IMR-90 (cell line): ENCODE measurements at regions not wholly inside any gene's neighbourhood (a gene's known extent, or its start where the extent isn't known, plus 50 kb on each side); places are given as distances from the start of the nearest gene placed in this dataset.

Source experiments
- ATAC-seq: fragments of 200-7000 bp; cut with Tn5 transposase; 2 replicates; pipeline ENCODE4 v1.9.1; 2020; ENCODE audit warnings: low read depth, mild to moderate bottlenecking, moderate library complexity
- BruUV-seq: library from RNA; stranded (reverse); fragments of 400-500 nt; replicated peaks from 2 replicates; lab custom pipeline; 2021; lab: Mats Ljungman, UMichigan
- CTCF ChIA-PET: fragments of 300-600 bp; formaldehyde crosslinking; extraction: SDS; loops from one replicate; lab custom pipeline; 2021; ENCODE audit warnings: antibody characterized with exemption; lab: Yijun Ruan, JAX
- POLR2A ChIA-PET: fragments of 300-600 bp; sonication (Branson Sonifier 250); formaldehyde crosslinking; loops from one replicate; lab custom pipeline; 2022; ENCODE audit warnings: antibody characterized with exemption; ENCODE audit not compliant: unreplicated experiment; lab: Charles Lee
- DNase-seq: peaks from one replicate; pipeline ENCODE4 v3.0.0; 2013
- H2AFZ ChIP-seq: replicated peaks from 2 replicates; pipeline ENCODE3; 2013; ENCODE audit warnings: low read length, mild to moderate bottlenecking; ENCODE audit not compliant: poor library complexity
- H2AK5ac ChIP-seq: 2 replicates; pipeline ENCODE4 v1.6.1; 2013; ENCODE audit warnings: low read depth, low read length, inconsistent platforms
- H2AK9ac ChIP-seq: replicated peaks from 2 replicates; pipeline ENCODE3; 2013; ENCODE audit warnings: mild to moderate bottlenecking, low read depth, low read length, moderate library complexity; ENCODE audit not compliant: poor library complexity
- H2BK120ac ChIP-seq: 2 replicates; pipeline ENCODE4 v1.6.1; 2013; ENCODE audit warnings: low read depth, low read length, inconsistent platforms
- H2BK15ac ChIP-seq: 3 replicates; pipeline ENCODE4 v1.6.1; 2013; ENCODE audit warnings: low read depth, low read length, inconsistent platforms
- H2BK20ac ChIP-seq: 2 replicates; pipeline ENCODE4 v1.6.1; 2013; ENCODE audit warnings: low read depth, mild to moderate bottlenecking, inconsistent platforms, low read length, moderate library complexity
- H2BK5ac ChIP-seq: 2 replicates; pipeline ENCODE4 v1.6.1; 2013; ENCODE audit warnings: mild to moderate bottlenecking, low read depth, low read length, inconsistent platforms; ENCODE audit not compliant: poor library complexity, severe bottlenecking
- H3K14ac ChIP-seq: replicated peaks from 2 replicates; pipeline ENCODE4 v1.6.1; 2013; ENCODE audit warnings: low read depth, low read length, inconsistent platforms
- H3K18ac ChIP-seq: 2 replicates; pipeline ENCODE4 v1.6.1; 2013; ENCODE audit warnings: low read depth, low read length, control low read depth
- H3K23ac ChIP-seq: 2 replicates; pipeline ENCODE4 v1.6.1; 2013; ENCODE audit warnings: low read depth, low read length, inconsistent platforms
- H3K27ac ChIP-seq: 2 replicates; pipeline ENCODE4 v1.5.1; 2013; ENCODE audit warnings: mild to moderate bottlenecking, control low read depth, low read length; ENCODE audit not compliant: insufficient read depth
- H3K27me3 ChIP-seq: 2 replicates; pipeline ENCODE4 v1.6.1; 2013; ENCODE audit warnings: low read length; ENCODE audit not compliant: control insufficient read depth, insufficient read depth
- H3K36me3 ChIP-seq: 2 replicates; pipeline ENCODE4 v1.6.1; 2013; ENCODE audit warnings: low read length, mixed read lengths; ENCODE audit not compliant: control insufficient read depth, insufficient read depth
- H3K4ac ChIP-seq: 2 replicates; pipeline ENCODE4 v1.6.1; 2013; ENCODE audit warnings: low read depth, low read length, inconsistent platforms
- H3K4me1 ChIP-seq: 2 replicates; pipeline ENCODE4 v1.6.1; 2013; ENCODE audit warnings: low read length, mixed read lengths; ENCODE audit not compliant: control insufficient read depth, insufficient read depth
- H3K4me2 ChIP-seq: 2 replicates; pipeline ENCODE4 v1.6.1; 2013; ENCODE audit warnings: low read depth, mild to moderate bottlenecking, control low read depth, low read length, moderate library complexity
- H3K4me3 ChIP-seq: 2 replicates; pipeline ENCODE4 v1.5.1; 2013; ENCODE audit warnings: low read depth, mild to moderate bottlenecking, control low read depth, low read length, moderate library complexity; ENCODE audit not compliant: insufficient read depth
- H3K56ac ChIP-seq: 2 replicates; pipeline ENCODE4 v1.6.1; 2013; ENCODE audit warnings: low read length, inconsistent platforms; ENCODE audit not compliant: insufficient read depth; ENCODE audit errors: extremely low read depth
- H3K79me1 ChIP-seq, 2 experiments: 2 replicates each; pipeline ENCODE4 v1.6.1; 2013; ENCODE audit warnings: low read length in 2 of 2, inconsistent platforms in 1 of 2, low read depth in 1 of 2
- H3K9ac ChIP-seq: 2 replicates; pipeline ENCODE4 v1.6.1; 2013; ENCODE audit warnings: low read depth, low read length, control low read depth
- H3K9me1 ChIP-seq: 2 replicates; pipeline ENCODE4 v1.6.1; 2013; ENCODE audit warnings: low read length, inconsistent platforms; ENCODE audit not compliant: insufficient read depth
- H3K9me3 ChIP-seq: 2 replicates; pipeline ENCODE4 v1.6.1; 2013; ENCODE audit warnings: low read length; ENCODE audit not compliant: control insufficient read depth, insufficient read depth
- H4K20me1 ChIP-seq: 2 replicates; pipeline ENCODE4 v1.6.1; 2013; ENCODE audit warnings: low read length, inconsistent platforms; ENCODE audit not compliant: insufficient read depth
- H4K5ac ChIP-seq: 2 replicates; pipeline ENCODE4 v1.6.1; 2013; ENCODE audit warnings: mild to moderate bottlenecking, low read depth, low read length, control low read depth
- H4K8ac ChIP-seq, 2 experiments: 2 replicates each; pipeline ENCODE4 v1.6.1; 2013; ENCODE audit warnings: low read depth in 2 of 2, low read length in 2 of 2, control low read depth in 1 of 2, inconsistent platforms in 1 of 2
- H4K91ac ChIP-seq: 2 replicates; pipeline ENCODE4 v1.6.1; 2013; ENCODE audit warnings: low read depth, low read length, inconsistent platforms; ENCODE audit not compliant: insufficient read depth
- CTCF ChIP-seq: conservative IDR thresholded peaks from 2 replicates; pipeline ENCODE4 v1.5.1; 2012; ENCODE audit warnings: mild to moderate bottlenecking, low read depth, low read length, improper control_type of control experiment
- MXI1 ChIP-seq: IDR thresholded peaks from 2 replicates; pipeline ENCODE4 v1.6.1; 2012; ENCODE audit warnings: low read depth, mild to moderate bottlenecking, low read length, moderate library complexity, borderline replicate concordance
- RAD21 ChIP-seq: IDR thresholded peaks from 2 replicates; pipeline ENCODE4 v1.6.1; 2012; ENCODE audit warnings: low read length, improper control_type of control experiment
- WGBS, 2 experiments: methylation state at CpG; one replicate each; pipeline versions ENCODE4 v1.1.5 to v1.1.7; 2013; ENCODE audit warnings: missing lambda C conversion rate in 2 of 2; ENCODE audit not compliant: insufficient read length in 1 of 2; ENCODE audit errors: extremely low coverage in 2 of 2; 5-methylcytosine and 5-hydroxymethylcytosine counted together
- dilution Hi-C: fragments of 300-500 bp; cut with HindIII; formaldehyde crosslinking; loops from one replicate; pipeline ENCODE4 v1.14.3; 2018; ENCODE audit warnings: low sequenced_read_pairs; ENCODE audit not compliant: unreplicated experiment
- in situ Hi-C: fragments of 300-500 bp; cut with MboI; formaldehyde crosslinking; loops from 3 replicates; pipeline ENCODE4 v1.14.3; 2019; ENCODE audit warnings: low sequenced_read_pairs, inconsistent platforms, mixed read lengths
- intact Hi-C: fragments of 100-400 bp; cut with micrococcal nuclease; formaldehyde crosslinking; loops from 2 replicates; pipeline ENCODE4 v1.10.0; 2022

DNA sequence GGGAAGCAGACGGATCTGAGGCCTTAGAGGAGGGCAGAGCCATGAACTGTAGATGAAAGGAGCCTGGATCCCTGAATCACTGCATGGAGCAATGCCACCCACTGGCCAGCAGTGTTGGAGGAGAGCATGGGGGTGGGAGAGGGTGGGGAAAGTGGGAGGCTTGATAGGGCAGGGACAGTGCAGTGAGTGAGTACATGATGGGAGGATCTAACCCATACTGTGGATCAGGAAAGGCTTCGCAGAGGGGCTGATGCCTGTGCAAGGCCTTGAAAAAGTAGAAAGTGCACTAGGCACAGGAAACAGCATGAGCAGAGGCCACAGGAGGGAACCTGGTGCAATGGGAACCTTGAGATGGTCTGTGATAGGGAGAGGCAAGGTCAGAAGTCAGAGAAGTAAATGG is 391.9 kb downstream of the PTPRU start:
- Histone ChIP-seq H3K4me3 (no peak overlapping the region), H2BK15ac (no peak overlapping the region), H3K9ac (no peak overlapping the region), H3K9me3 (0 out of 2 replicates have a peak, but pooled peaks cover 3% of the 10 kb centered on the region), H3K56ac (no peak overlapping the region), H3K9me1 (no peaks in the 10 kb centered on the region), H3K27ac (no peak overlapping the region), H2AFZ (no peak overlapping the region), H3K23ac (no peak overlapping the region), H4K91ac (no peak overlapping the region), H4K8ac (no peak overlapping the region), H2BK5ac (no peak overlapping the region), H3K4me2 (no peak overlapping the region), H3K4me1 (peaks cover 8% of the 10 kb centered on the region), H2BK120ac (no peak overlapping the region), H4K5ac (no peak overlapping the region), H3K36me3 (no peaks in the 10 kb centered on the region), H4K20me1 (no peaks in the 10 kb centered on the region; the same call in 1 of the 2 replicates), H2AK9ac (no peak overlapping the region), H3K4ac (no peak overlapping the region), H3K79me1 (no peaks in the 10 kb centered on the region), H3K27me3 (0 out of 2 replicates have a peak, but pooled peaks cover 3% of the 10 kb centered on the region), H3K18ac (no peak overlapping the region), H2BK20ac (no peak overlapping the region), H3K14ac (no peak overlapping the region), H2AK5ac (no peak overlapping the region)
- no peak for TF ChIP-seq RAD21
- no peak for TF ChIP-seq MXI1
- TF ChIP-seq CTCF = no peak
- in situ Hi-C loops = no loop called here
- DNase-seq (no peak), ATAC-seq (no peak)
- ChIA-PET CTCF (no interaction called here), POLR2A (no interaction called here)
- intact Hi-C loops = no loop called here
- BruUV-seq = no TSS peak
- dilution Hi-C loops = no loop called here
- 83% methylated on average over 1 of the region's 2 CpGs; no CpG with 5 or more reads in 1 of the 2 experiments for WGBS, 2 experiments
